GM12878 (cell line): ENCODE measurements at regions not wholly inside any gene's neighbourhood (a gene's known extent, or its start where the extent isn't known, plus 50 kb on each side); places are given as distances from the start of the nearest gene placed in this dataset.

ENCODE experiments used
- ATAC-seq: fragments of 200-7000 bp; cut with Tn5 transposase; 3 replicates; pipeline ENCODE4 v1.9.1; 2020; ENCODE audit warnings: mild to moderate bottlenecking, moderate library complexity
- BruUV-seq: library from RNA; stranded (reverse); fragments of 400-500 nt; replicated peaks from 2 replicates; lab custom pipeline; 2021; lab: Mats Ljungman, UMichigan
- CTCF ChIA-PET: fragments of 300-600 bp; sonication (Branson Sonifier 250); formaldehyde crosslinking; extraction: SDS; loops from one replicate; lab custom pipeline; 2021; ENCODE audit warnings: inconsistent platforms; lab: Yijun Ruan, JAX
- POLR2A ChIA-PET: fragments of 350-600 bp; formaldehyde crosslinking; extraction: SDS; loops from one replicate; lab custom pipeline; 2021; ENCODE audit warnings: inconsistent platforms; lab: Charles Lee
- RAD21 ChIA-PET: fragments of 300-600 bp; sonication (Branson Sonifier 250); formaldehyde crosslinking; loops from one replicate; lab custom pipeline; 2023; ENCODE audit warnings: antibody characterized with exemption; ENCODE audit not compliant: unreplicated experiment; lab: Charles Lee
- SMC1A ChIA-PET: fragments of 300-600 bp; sonication (Branson Sonifier 250); formaldehyde crosslinking; loops from one replicate; lab custom pipeline; 2023; ENCODE audit not compliant: unreplicated experiment, uncharacterized antibody; lab: Charles Lee
- DNase-seq: peaks from one replicate; pipeline ENCODE4 v3.0.0-alpha.2; 2011; ENCODE audit warnings: low read depth, low spot score
- FAIRE-seq: peaks from 3 replicates; lab custom pipeline; 2011; peaks lifted over from hg19 to GRCh38; lab: Jason Lieb, UNC
- H2AFZ ChIP-seq: 2 replicates; pipeline ENCODE4 v1.6.0; 2011; ENCODE audit warnings: low read depth, low read length, control low read depth; ENCODE audit not compliant: control insufficient read depth
- H3K27ac ChIP-seq: 2 replicates; pipeline ENCODE4 v1.5.1; 2011; ENCODE audit warnings: control low read depth; ENCODE audit not compliant: control insufficient read depth, insufficient read depth
- H3K27me3 ChIP-seq, 2 experiments: replicated peaks in 1 of 2; 2 replicates each; pipeline versions ENCODE4 v1.6.0 to v1.6.1; 2011; ENCODE audit warnings: low read length in 1 of 2; ENCODE audit not compliant: control insufficient read depth in 2 of 2, insufficient read depth in 2 of 2
- H3K36me3 ChIP-seq, 2 experiments: 2 replicates each; pipeline ENCODE4 v1.5.1; 2011; ENCODE audit warnings: low read length in 1 of 2; ENCODE audit not compliant: control insufficient read depth in 2 of 2, insufficient read depth in 2 of 2
- H3K4me1 ChIP-seq: 2 replicates; pipeline ENCODE4 v1.6.1; 2011; ENCODE audit warnings: mild to moderate bottlenecking, low read length, moderate library complexity, mixed read lengths; ENCODE audit not compliant: control insufficient read depth, insufficient read depth
- H3K4me2 ChIP-seq: 2 replicates; pipeline ENCODE4 v1.6.0; 2011; ENCODE audit warnings: control low read depth; ENCODE audit not compliant: control insufficient read depth, insufficient read depth
- H3K4me3 ChIP-seq: fragments of 200-600 bp; sonication (generic); 2 replicates; pipeline ENCODE4 v1.5.1; 2016
- H3K79me2 ChIP-seq: 2 replicates; pipeline ENCODE4 v1.6.0; 2011; ENCODE audit warnings: low read length; ENCODE audit not compliant: control insufficient read depth, insufficient read depth
- H3K9ac ChIP-seq: 2 replicates; pipeline ENCODE4 v1.8.0; 2011; ENCODE audit warnings: low read length, control low read depth, mixed read lengths; ENCODE audit not compliant: control insufficient read depth, insufficient read depth
- H3K9me3 ChIP-seq: replicated peaks from 3 replicates; pipeline ENCODE4 v1.5.1; 2011; ENCODE audit warnings: mild to moderate bottlenecking, low read length; ENCODE audit not compliant: control insufficient read depth, insufficient read depth
- H4K20me1 ChIP-seq: 2 replicates; pipeline ENCODE4 v1.6.0; 2011; ENCODE audit not compliant: control insufficient read depth, insufficient read depth
- ATF3 ChIP-seq: IDR thresholded peaks from 2 replicates; pipeline ENCODE4 v1.6.1; 2011; ENCODE audit warnings: low read depth, mild to moderate bottlenecking, low read length, moderate library complexity, borderline replicate concordance; ENCODE audit errors: extremely low read depth
- ETV6 ChIP-seq, 2 experiments: fragments of 450-650 bp in 1 of 2; IDR thresholded peaks in 1 of 2; conservative IDR thresholded peaks in 1 of 2; 2 replicates each; pipeline ENCODE4 v1.6.1; 2014; ENCODE audit warnings: antibody characterized with exemption in 1 of 2, borderline replicate concordance in 1 of 2, low read depth in 1 of 2, mild to moderate bottlenecking in 1 of 2, moderate library complexity in 1 of 2
- MYC ChIP-seq: IDR thresholded peaks from 2 replicates; pipeline ENCODE4 v1.6.1; 2011; ENCODE audit warnings: mild to moderate bottlenecking, low read length, moderate library complexity, inconsistent platforms; ENCODE audit not compliant: insufficient read depth, insufficient replicate concordance, insufficient read length, severe bottlenecking
- NR2C1 ChIP-seq: fragments of 450-650 bp; IDR thresholded peaks from 2 replicates; pipeline ENCODE4 v1.6.1; 2017; ENCODE audit warnings: antibody characterized with exemption, mild to moderate bottlenecking, moderate library complexity
- NRF1 ChIP-seq: conservative IDR thresholded peaks from 2 replicates; pipeline ENCODE4 v1.6.1; 2011; ENCODE audit warnings: mild to moderate bottlenecking, low read depth, low read length, improper control_type of control experiment
- PAX8 ChIP-seq: fragments of 450-650 bp; IDR thresholded peaks from 2 replicates; pipeline ENCODE4 v1.6.1; 2017; ENCODE audit warnings: mild to moderate bottlenecking, moderate library complexity
- RCOR1 ChIP-seq: conservative IDR thresholded peaks from 2 replicates; pipeline ENCODE4 v1.6.1; 2012; ENCODE audit warnings: low read depth, low read length, improper control_type of control experiment
- SMC3 ChIP-seq: IDR thresholded peaks from 2 replicates; pipeline ENCODE4 v1.6.1; 2011; ENCODE audit warnings: low read length, improper control_type of control experiment, borderline replicate concordance
- SREBF2 ChIP-seq: IDR thresholded peaks from 2 replicates; pipeline ENCODE4 v1.6.1; 2012; ENCODE audit warnings: mild to moderate bottlenecking, low read length
- SRF ChIP-seq, 2 experiments: IDR thresholded peaks; 2 replicates each; pipeline ENCODE4 v1.6.1; 2011; ENCODE audit warnings: low read depth in 2 of 2, low read length in 2 of 2, mild to moderate bottlenecking in 1 of 2, moderate library complexity in 1 of 2
- STAT1 ChIP-seq: fragments of 450-650 bp; conservative IDR thresholded peaks from 2 replicates; pipeline ENCODE4 v1.6.1; 2014; ENCODE audit warnings: antibody characterized with exemption, mild to moderate bottlenecking
- TARDBP ChIP-seq: IDR thresholded peaks from 2 replicates; pipeline ENCODE4 v1.6.1; 2016; ENCODE audit warnings: borderline replicate concordance
- TCF3 ChIP-seq: IDR thresholded peaks from 2 replicates; pipeline ENCODE4 v1.6.1; 2012; ENCODE audit warnings: low read depth, mild to moderate bottlenecking, low read length, borderline replicate concordance; ENCODE audit not compliant: insufficient read depth
- ZNF207 ChIP-seq: fragments of 450-650 bp; IDR thresholded peaks from 2 replicates; pipeline ENCODE4 v1.6.1; 2014; ENCODE audit warnings: antibody characterized with exemption, mild to moderate bottlenecking, borderline replicate concordance
- WGBS: methylation state at CpG from one replicate; pipeline ENCODE4 v1.1.6; 2016; ENCODE audit warnings: low lambda C conversion rate; ENCODE audit not compliant: insufficient replicate concordance, insufficient coverage; ENCODE audit errors: missing lambda C conversion rate; 5-methylcytosine and 5-hydroxymethylcytosine counted together
- in situ Hi-C: fragments of 300-500 bp; cut with MboI; formaldehyde crosslinking; loops from 9 replicates; pipeline ENCODE4 v1.14.3; 2018; ENCODE audit warnings: mixed read lengths
- intact Hi-C: fragments of 100-400 bp; cut with micrococcal nuclease; formaldehyde crosslinking; loops from one replicate; pipeline ENCODE4 v1.14.2; 2022; ENCODE audit not compliant: unreplicated experiment

- SMC1A ChIA-PET = interaction anchor here (1.1 kb wide), 1 partner anchor 24 kb away, joined by 4 read pairs; no protein-coding TSS in a partner anchor
- H3K27ac ChIP-seq = no peak overlapping the region
- RAD21 ChIA-PET = interaction anchor here (1.1 kb wide), 1 partner anchor 124 kb away, joined by 3 read pairs; no protein-coding TSS in a partner anchor
- H3K4me3 ChIP-seq = no peak overlapping the region
- no peaks in the 10 kb centered on the region for H3K27me3 ChIP-seq
- CTCF ChIA-PET = no interaction called here
- no peaks in the 10 kb centered on the region for H4K20me1 ChIP-seq
- H3K4me1 ChIP-seq = peaks cover 14% of the 10 kb centered on the region
- no peak for FAIRE-seq
- no peak overlapping the region for H2AFZ ChIP-seq
- BruUV-seq = no TSS peak
- no peaks in the 10 kb centered on the region for H3K79me2 ChIP-seq
- H3K4me2 ChIP-seq = no peak overlapping the region
- H3K9me3 ChIP-seq = peaks cover 5% of the 10 kb centered on the region; the same call in 2 of the 3 replicates
- no peaks in the 10 kb centered on the region for H3K36me3 ChIP-seq
- TF ChIP-seq SRF (IDR thresholded peaks at IDR 0.05; ENCODE audit: low read depth in 2 of 2, low read length in 2 of 2) = no peak
- no peak for TF ChIP-seq NRF1
- no peak for TF ChIP-seq RCOR1
- TF ChIP-seq TCF3 = no peak
- no peak for TF ChIP-seq PAX8
- no peak for TF ChIP-seq SREBF2
- no peak for TF ChIP-seq STAT1
- no peak for TF ChIP-seq ATF3
- TF ChIP-seq NR2C1 = no peak
- no peak for TF ChIP-seq MYC
- no peak for TF ChIP-seq TARDBP
- TF ChIP-seq SMC3 = no peak
- TF ChIP-seq ETV6 (conservative IDR thresholded peaks at IDR 0.05 in 1 of 2, IDR thresholded peaks at IDR 0.05 in 1 of 2; ENCODE audit: borderline replicate concordance in 1 of 2, low read depth in 1 of 2) = no peak
- TF ChIP-seq ZNF207 = no peak
- POLR2A ChIA-PET = no interaction called here
- WGBS = 83% methylated on average over 6 of the region's 6 CpGs
- no peak for ATAC-seq
- in situ Hi-C loops (no loop called here), intact Hi-C loops (no loop called here)
- no peak overlapping the region for H3K9ac ChIP-seq
- DNase-seq = no peak
Measured at GRCh38 chr6:166826264-166826663, 130.1 kb downstream of the RNASET2 start.
